ENCODE measurements at regions not wholly inside any gene's neighbourhood (a gene's known extent, or its start where the extent isn't known, plus 50 kb on each side); places are given as distances from the start of the nearest gene placed in this dataset.

DNA sequence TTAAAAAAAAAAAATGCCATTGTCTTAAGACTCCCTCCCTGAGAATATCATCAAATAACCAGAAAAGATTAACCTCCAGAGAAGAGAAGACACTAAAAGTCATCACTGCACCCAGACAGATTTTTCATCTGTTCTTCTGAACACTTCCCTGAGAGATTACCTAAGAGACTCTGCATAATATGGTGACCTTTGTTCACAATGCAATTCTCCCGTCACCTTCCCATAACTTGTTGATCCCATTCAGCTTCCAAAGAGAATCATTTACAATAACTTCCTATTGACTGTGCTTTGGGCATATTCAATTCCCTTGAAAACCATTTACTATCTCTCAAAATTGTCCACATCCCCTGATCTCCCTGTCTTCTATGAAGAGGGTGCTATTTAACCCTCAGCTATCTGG lies 85.1 kb upstream of the SMAD1 start:
- no peak overlapping the region for H2AFZ ChIP-seq
- no peaks in the 10 kb centered on the region for H3K4me1 ChIP-seq
- H3K36me3 ChIP-seq (ENCODE audit: control insufficient read depth, insufficient read depth, low read length), result no peaks in the 10 kb centered on the region
- H3K9ac ChIP-seq, result no peak overlapping the region
- no peak overlapping the region for H3K27ac ChIP-seq
- no peak overlapping the region for H3K4me3 ChIP-seq (ENCODE audit: low read depth, low read length)
- no peaks in the 10 kb centered on the region for H3K9me3 ChIP-seq (ENCODE audit: control insufficient read depth, low read length)
- no peaks in the 10 kb centered on the region for H3K27me3 ChIP-seq (ENCODE audit: control insufficient read depth, insufficient read depth, low read length)
- no peak for TF ChIP-seq CTCF (IDR thresholded peaks at IDR 0.05)
- H3K79me2 ChIP-seq, result no peaks in the 10 kb centered on the region
- H3K4me2 ChIP-seq (ENCODE audit: low read length), result no peak overlapping the region

GRCh38 chr4:145390571-145390970 lies 91.1 kb upstream of the SMAD1 start:
- no peaks in the 10 kb centered on the region for H3K79me2 ChIP-seq

GRCh38 chr4:145389550-145389949 lies 92.1 kb upstream of the SMAD1 start:
- Histone ChIP-seq H3K9me3 (ENCODE audit: control insufficient read depth, low read length) (no peaks in the 10 kb centered on the region), H3K27me3 (ENCODE audit: control insufficient read depth, insufficient read depth, low read length) (no peaks in the 10 kb centered on the region), H3K9ac (no peak overlapping the region), H3K4me2 (ENCODE audit: low read length) (no peak overlapping the region), H3K4me1 (no peaks in the 10 kb centered on the region), H3K79me2 (no peaks in the 10 kb centered on the region), H2AFZ (no peak overlapping the region), H3K36me3 (ENCODE audit: control insufficient read depth, insufficient read depth, low read length) (no peaks in the 10 kb centered on the region), H3K27ac (no peak overlapping the region), H3K4me3 (ENCODE audit: low read depth, low read length) (no peak overlapping the region)
- no peak for TF ChIP-seq CTCF (IDR thresholded peaks at IDR 0.05)

More at GRCh38 chr4:145390571-145390970, 91.1 kb upstream of the SMAD1 start:
- H2AFZ ChIP-seq, result no peak overlapping the region
- no peaks in the 10 kb centered on the region for H3K27me3 ChIP-seq (ENCODE audit: control insufficient read depth, insufficient read depth, low read length)
- H3K4me3 ChIP-seq (ENCODE audit: low read depth, low read length), result no peak overlapping the region
- no peak for TF ChIP-seq CTCF (IDR thresholded peaks at IDR 0.05)
- no peak overlapping the region for H3K4me2 ChIP-seq (ENCODE audit: low read length)
- no peak overlapping the region for H3K9ac ChIP-seq
- H3K9me3 ChIP-seq (ENCODE audit: control insufficient read depth, low read length), result no peaks in the 10 kb centered on the region
- H3K27ac ChIP-seq, result no peak overlapping the region
- no peaks in the 10 kb centered on the region for H3K36me3 ChIP-seq (ENCODE audit: control insufficient read depth, insufficient read depth, low read length)
- no peaks in the 10 kb centered on the region for H3K4me1 ChIP-seq

DNA sequence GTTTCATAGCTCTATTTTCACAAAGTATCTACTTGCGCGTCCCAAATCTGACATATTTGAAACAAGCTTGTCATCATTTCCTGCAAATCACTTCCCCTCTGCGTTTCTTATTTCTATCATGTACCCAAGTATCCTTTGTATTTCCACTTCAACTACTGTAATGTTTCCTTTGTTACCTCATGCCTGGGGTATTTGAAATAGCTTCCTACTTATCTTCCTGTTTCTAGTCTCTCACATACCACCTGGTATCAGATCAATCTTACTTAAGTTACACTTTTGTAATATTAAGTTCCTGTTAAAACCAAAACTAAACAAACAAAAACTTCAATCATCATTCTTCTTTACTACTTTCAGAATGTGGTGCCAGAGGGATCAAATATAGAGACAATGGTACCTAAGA lies 93.6 kb upstream of the SMAD1 start:
- Histone ChIP-seq H3K4me1 (no peaks in the 10 kb centered on the region), H3K4me2 (ENCODE audit: low read length) (no peak overlapping the region), H3K79me2 (no peaks in the 10 kb centered on the region), H3K27ac (no peak overlapping the region), H3K9me3 (ENCODE audit: control insufficient read depth, low read length) (no peaks in the 10 kb centered on the region), H3K27me3 (ENCODE audit: control insufficient read depth, insufficient read depth, low read length) (no peaks in the 10 kb centered on the region), H3K36me3 (ENCODE audit: control insufficient read depth, insufficient read depth, low read length) (no peaks in the 10 kb centered on the region), H2AFZ (no peak overlapping the region), H3K4me3 (ENCODE audit: low read depth, low read length) (no peak overlapping the region), H3K9ac (no peak overlapping the region)
- TF ChIP-seq CTCF (IDR thresholded peaks at IDR 0.05), result no peak

GRCh38 chr4:145387079-145387478 lies 94.6 kb upstream of the SMAD1 start:
- Histone ChIP-seq H3K4me3 (ENCODE audit: low read depth, low read length) (no peak overlapping the region), H3K4me1 (no peaks in the 10 kb centered on the region), H2AFZ (no peak overlapping the region), H3K27me3 (ENCODE audit: control insufficient read depth, insufficient read depth, low read length) (no peaks in the 10 kb centered on the region), H3K27ac (no peak overlapping the region), H3K4me2 (ENCODE audit: low read length) (no peak overlapping the region), H3K79me2 (no peaks in the 10 kb centered on the region), H3K9me3 (ENCODE audit: control insufficient read depth, low read length) (no peaks in the 10 kb centered on the region), H3K36me3 (ENCODE audit: control insufficient read depth, insufficient read depth, low read length) (no peaks in the 10 kb centered on the region), H3K9ac (no peak overlapping the region)
- no peak for TF ChIP-seq CTCF (IDR thresholded peaks at IDR 0.05)
